GM19467 (cell line): ENCODE measurements at regions not wholly inside any gene's neighbourhood (a gene's known extent, or its start where the extent isn't known, plus 50 kb on each side); places are given as distances from the start of the nearest gene placed in this dataset.

ENCODE experiments used
- ATAC-seq: cut with Tn5 transposase; IDR thresholded peaks from one replicate; pipeline ENCODE4 v1.9.1; 2021; ENCODE audit warnings: mild to moderate bottlenecking, moderate library complexity; ENCODE audit not compliant: unreplicated experiment

DNA sequence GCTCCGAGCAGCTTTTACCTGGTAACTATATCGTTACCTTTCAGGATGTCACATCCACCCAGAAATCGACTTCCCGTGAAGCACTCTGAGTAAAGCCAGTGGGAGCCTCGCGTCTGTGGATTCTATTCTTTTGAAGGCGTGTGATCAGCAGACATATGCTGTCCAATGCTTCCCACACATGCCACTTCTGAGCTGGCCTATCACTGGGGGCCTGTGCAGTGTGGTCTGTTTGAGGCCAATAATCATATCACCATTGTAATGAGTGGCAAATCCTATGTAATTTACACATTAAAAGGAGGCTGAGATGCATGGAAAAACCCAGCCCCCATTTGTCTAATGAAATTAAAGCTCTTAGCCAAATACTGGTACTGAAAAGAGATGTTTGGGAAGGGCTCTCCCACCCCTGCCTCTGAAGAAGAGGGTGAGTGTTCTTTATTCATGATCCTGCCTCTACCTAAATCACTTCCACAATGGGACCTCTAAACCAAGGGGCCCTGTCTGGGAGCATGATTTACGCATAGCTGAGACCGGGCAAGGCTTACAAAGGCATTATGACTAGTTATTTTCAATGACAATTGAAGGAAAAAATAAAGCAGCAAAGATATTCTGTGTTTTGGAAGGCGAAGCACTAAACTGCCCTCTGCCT lies 686.8 kb downstream of the ZEB2 start:
- ATAC-seq: no peak

DNA sequence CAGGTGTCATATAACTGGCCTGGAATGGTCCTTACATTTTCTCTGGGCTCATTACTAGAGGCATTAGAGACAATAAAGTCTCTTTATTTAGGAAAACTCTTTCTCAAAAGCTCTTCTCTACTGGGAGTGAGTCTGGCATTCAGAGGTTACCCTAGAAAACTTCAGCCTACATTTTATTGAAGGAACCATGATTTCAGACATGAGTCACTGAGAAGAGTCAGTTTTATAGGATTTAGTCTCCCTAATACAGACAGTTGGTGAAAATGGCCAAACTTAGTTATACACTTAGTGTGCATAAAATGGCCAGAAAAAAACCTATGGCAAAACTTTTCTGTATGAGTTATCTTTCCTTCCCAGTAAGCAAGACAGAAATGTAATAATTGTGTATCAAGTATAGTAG lies 689.4 kb downstream of the ZEB2 start:
- no peak for ATAC-seq

DNA sequence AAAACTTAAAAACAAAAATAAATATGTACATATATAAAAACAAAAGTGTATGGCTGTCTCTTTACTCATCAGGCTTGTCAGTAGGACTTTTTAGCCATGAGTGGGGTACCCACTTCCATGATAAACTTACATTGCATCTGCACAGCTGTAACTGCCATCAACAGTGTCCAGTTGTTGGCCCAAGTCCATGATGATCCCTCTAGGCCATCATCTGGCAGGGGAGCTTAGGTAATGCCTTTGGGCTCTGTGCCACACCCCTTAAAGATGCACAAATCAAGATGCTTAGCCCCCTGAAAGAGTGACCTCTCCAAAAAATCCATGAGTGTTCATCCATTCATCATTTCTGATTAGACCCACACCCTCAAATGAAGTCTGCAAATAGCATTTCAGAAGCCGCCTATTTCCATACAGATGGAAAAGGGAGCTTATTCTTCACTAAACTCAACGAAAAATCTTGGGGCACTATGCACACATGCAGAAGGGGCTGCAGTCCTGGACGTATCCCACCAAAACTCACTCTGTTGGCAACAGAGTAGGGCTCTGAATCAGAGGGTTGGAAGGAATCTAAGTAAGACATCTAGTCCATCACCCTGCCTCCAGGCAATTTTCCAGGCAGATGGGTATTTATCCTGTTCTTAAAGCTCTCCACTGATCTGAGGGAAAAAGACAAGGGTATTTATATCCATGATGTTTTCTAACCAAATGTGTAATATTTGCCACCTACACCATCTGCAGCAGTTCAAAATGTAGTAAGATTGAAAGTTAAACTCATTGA lies 691.0 kb downstream of the ZEB2 start:
- no peak for ATAC-seq

DNA sequence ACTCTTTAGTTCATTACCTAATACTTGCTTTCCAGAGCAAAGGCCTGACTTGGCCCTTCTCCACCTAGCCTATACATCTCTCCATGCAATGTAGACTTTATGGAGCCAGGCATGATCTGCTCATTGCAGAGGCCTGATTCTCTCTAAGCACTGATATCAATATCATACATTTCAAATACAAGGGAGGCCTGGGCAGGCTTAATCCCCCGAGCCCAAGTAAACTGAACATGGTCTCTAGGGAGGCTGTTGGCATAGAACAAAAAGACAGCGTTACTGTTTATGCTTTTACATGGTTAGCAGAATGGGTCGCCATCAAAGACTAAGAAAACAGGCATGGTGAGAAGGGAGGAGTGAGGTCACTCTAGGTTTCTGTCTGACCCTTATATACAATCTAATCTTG lies 695.1 kb downstream of the ZEB2 start:
- no peak for ATAC-seq

DNA sequence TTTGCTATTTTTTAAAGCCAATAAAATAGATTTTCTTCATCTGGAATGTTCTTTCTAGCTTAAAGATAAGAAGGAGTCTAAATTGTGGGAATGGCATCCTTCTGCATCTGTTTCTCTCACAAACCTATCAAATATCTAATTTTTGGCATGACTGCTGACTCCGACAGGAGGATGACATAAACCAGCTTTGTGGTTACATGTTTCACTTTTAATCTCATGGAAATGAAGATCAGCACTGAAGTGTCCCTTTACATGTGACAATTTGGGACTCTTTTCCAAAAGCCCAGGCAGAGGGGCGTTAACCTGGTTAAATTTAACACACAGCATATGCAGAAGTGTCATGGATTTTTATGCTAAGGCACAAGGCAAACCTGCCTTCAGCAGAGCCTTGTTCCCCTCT lies 694.7 kb downstream of the ARHGAP15 start:
- ATAC-seq: no peak

DNA sequence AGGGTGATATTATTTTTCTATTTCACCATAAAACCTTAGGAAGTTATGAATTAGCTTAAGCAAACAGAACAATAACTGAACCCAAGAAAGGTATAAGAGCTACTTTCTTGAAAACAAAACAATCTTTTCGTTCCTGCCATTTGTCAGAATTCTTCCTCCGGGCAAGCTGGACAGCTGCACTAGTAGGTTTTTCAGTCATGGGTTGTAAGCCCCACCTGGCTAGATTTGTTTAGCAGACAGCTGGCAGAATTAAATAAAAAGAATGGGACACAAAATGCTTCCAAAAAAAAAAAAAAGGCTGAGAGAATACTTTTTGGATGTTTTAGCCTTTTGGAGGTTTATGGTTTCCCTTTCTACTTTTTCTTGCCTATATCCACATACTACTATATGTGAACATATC lies 694.1 kb downstream of the ARHGAP15 start:
- ATAC-seq: no peak

DNA sequence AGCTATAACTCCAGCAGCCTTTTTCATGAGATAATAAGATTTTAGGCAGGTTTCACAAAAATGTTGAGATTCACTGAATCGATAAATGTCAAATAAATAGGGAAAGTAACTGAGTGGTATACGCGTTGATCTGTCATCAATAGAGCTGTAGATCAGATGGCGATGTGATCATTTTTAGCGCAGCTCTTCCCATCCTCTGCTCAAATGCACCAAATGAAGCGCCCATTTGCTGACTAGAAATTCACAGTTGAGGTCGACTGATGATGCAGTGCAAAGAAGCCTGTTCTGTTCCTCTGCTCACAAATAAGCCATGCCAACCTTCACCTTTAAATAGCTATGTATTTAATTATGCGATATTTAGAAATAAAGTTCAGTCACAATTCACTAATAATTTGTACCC lies 693.5 kb downstream of the ARHGAP15 start:
- no peak for ATAC-seq

DNA sequence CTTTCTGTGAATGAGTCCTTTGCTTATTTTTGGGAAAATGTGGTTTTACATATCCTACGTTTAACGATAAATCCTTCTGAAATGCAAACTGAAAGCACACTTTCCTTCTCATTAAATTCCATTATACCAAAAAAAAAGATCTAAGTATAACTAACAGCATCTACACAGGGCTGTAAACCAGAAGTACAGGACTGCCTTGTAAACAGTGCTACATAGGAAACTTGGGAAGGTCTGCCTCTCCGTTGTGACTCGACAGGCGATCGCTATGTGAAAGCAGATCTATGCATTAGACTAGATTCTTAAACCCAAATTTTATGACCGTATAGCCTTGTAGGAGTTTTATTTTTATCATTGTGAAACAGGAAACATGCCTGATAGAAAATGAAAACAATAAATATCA lies 690.5 kb downstream of the ARHGAP15 start:
- ATAC-seq: no peak

DNA sequence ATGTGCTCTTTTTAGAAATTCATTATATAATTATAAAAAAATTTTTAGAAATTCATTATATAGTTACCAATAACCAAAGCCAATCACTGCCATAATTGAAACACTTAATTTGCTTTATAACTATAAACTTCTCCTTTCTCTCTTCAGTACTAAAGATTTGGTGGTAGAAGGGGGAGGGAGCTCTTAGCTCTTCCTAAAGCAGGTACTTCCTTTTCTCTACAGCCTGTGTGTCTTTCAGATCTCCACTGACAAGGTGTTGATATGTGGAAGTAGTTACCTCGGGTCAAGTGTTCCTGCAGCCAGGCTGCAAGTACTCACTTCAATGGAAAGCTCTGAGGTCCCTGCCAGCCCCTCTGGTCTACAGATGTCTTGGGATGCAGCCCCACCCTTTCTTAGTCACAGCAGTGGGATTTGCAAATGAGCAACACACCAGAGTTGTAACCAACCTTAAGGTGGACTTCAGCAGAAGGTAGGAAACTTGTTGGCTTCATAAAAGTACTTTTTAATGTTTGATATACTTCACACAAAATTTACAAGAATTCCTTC lies 690.0 kb downstream of the ARHGAP15 start:
- ATAC-seq: no peak
